ENCODE measurements at regions not wholly inside any gene's neighbourhood (a gene's known extent, or its start where the extent isn't known, plus 50 kb on each side); places are given as distances from the start of the nearest gene placed in this dataset.
A peak's percentile ranks its signal among the peaks of the same experiment; 100 is the strongest.

DNA sequence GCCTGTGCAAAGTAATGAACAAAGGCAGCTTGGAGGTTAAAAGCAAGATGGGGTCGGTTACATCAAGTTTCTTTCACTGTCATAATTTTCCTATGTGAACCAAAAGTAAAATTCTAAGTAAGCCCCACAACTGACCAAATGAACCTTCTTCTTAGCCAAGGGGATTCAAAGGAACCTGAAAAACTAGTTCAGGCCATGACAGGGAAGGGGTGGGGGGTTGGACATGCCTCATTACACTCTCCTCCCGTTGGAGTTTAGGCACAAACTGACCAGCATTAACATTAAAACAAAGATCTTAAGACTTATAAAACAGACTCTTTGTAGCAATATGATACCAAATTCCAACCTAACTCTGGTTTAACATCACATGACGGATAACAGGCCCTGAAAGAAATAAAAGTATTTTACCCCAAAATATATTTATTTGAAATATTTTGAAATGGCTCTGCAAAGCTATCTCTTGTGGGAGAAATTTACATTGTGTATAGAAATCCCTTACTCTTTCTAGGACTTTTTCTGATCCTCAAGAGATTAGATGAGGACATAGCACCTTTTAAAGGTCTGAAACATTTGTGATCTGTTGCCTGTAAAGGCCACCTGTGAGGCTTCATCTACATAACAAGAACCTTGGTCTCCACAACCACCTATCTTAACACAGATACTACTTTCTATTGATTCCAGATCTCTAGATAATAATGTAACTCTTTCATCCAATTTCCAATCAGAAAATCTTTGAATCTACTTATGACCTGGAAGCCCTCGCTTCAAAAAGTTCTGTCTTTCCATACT lies 1829.0 kb upstream of the MIR17HG start:
- H3K36me3 Mint-ChIP-seq: peaks cover 14% of the 10 kb centered on the region

DNA sequence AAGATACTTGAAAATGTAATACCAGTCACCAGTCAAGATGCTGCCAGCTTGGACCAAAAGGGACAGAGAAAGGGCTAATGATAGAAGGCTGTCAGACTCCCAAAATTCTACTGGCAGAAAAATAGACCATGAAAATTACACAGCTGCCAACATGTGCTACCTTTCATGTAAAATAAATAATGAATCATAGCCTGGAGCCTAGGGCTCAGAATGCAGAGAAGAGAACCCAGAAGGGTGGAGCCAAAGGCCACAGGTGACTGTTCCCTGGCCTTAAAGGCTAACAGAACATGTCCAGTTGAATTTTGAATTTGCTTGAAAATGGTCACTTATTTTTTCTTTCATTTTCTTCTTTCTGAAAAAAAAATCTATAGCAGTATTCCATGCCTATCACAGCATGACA lies 1827.0 kb upstream of the MIR17HG start:
- peaks cover 18% of the 10 kb centered on the region for H3K9me3 Mint-ChIP-seq
- H3K27ac Mint-ChIP-seq: no peak overlapping the region
- peaks cover 42% of the 10 kb centered on the region for H3K4me1 Mint-ChIP-seq
- H3K36me3 Mint-ChIP-seq: peaks cover 14% of the 10 kb centered on the region
- ATAC-seq: no peak
- CTCF ChIA-PET: no interaction called here
- POLR2A ChIA-PET: no interaction called here
- no peak for DNase-seq (ENCODE audit: low spot score)
- no peak overlapping the region for H3K4me3 Mint-ChIP-seq
- H3K27me3 Mint-ChIP-seq (ENCODE audit: low read depth): no peaks in the 10 kb centered on the region
- TF ChIP-seq JUN (CRISPR knock-in tag; IDR thresholded peaks at IDR 0.05): no peak
- TF ChIP-seq, protein P1, sequence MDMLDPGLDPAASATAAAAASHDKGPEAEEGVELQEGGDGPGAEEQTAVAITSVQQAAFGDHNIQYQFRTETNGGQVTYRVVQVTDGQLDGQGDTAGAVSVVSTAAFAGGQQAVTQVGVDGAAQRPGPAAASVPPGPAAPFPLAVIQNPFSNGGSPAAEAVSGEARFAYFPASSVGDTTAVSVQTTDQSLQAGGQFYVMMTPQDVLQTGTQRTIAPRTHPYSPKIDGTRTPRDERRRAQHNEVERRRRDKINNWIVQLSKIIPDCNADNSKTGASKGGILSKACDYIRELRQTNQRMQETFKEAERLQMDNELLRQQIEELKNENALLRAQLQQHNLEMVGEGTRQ (CRISPR knock-in tag; IDR thresholded peaks at IDR 0.05): no peak
- TF ChIP-seq TEAD1 (CRISPR knock-in tag; IDR thresholded peaks at IDR 0.05): no peak
- TF ChIP-seq RELA (CRISPR knock-in tag; IDR thresholded peaks at IDR 0.05; ENCODE audit: borderline replicate concordance): no peak
- no peak for TF ChIP-seq ZNF138 (CRISPR knock-in tag; conservative IDR thresholded peaks at IDR 0.05)
- TF ChIP-seq, protein P2, sequence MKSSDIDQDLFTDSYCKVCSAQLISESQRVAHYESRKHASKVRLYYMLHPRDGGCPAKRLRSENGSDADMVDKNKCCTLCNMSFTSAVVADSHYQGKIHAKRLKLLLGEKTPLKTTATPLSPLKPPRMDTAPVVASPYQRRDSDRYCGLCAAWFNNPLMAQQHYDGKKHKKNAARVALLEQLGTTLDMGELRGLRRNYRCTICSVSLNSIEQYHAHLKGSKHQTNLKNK (CRISPR knock-in tag; IDR thresholded peaks at IDR 0.05): no peak
- TF ChIP-seq GRHL2 (CRISPR knock-in tag; IDR thresholded peaks at IDR 0.05; ENCODE audit: insufficient replicate concordance, severe bottlenecking): no peak
- TF ChIP-seq, protein P3, sequence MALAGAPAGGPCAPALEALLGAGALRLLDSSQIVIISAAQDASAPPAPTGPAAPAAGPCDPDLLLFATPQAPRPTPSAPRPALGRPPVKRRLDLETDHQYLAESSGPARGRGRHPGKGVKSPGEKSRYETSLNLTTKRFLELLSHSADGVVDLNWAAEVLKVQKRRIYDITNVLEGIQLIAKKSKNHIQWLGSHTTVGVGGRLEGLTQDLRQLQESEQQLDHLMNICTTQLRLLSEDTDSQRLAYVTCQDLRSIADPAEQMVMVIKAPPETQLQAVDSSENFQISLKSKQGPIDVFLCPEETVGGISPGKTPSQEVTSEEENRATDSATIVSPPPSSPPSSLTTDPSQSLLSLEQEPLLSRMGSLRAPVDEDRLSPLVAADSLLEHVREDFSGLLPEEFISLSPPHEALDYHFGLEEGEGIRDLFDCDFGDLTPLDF (CRISPR knock-in tag; IDR thresholded peaks at IDR 0.05): no peak
- no peak for TF ChIP-seq ESRRA (CRISPR knock-in tag; IDR thresholded peaks at IDR 0.05; ENCODE audit: borderline replicate concordance)
- no peak for TF ChIP-seq ATF1 (CRISPR knock-in tag; IDR thresholded peaks at IDR 0.05)

More for the DNA sequence above, 1829.0 kb upstream of the MIR17HG start:
- H3K4me1 Mint-ChIP-seq: peaks cover 61% of the 10 kb centered on the region
- ChIA-PET POLR2A (no interaction called here), CTCF (no interaction called here)
- peaks cover 14% of the 10 kb centered on the region for H3K9me3 Mint-ChIP-seq
- peak overlapping the region; percentile 61 for H3K27ac Mint-ChIP-seq
- H3K27me3 Mint-ChIP-seq (ENCODE audit: low read depth): no peaks in the 10 kb centered on the region
- peak; percentile 66 for ATAC-seq
- no peak for DNase-seq (ENCODE audit: low spot score)
- H3K4me3 Mint-ChIP-seq: no peak overlapping the region; the same call in 1 of the 2 replicates
- TF ChIP-seq, protein P4, sequence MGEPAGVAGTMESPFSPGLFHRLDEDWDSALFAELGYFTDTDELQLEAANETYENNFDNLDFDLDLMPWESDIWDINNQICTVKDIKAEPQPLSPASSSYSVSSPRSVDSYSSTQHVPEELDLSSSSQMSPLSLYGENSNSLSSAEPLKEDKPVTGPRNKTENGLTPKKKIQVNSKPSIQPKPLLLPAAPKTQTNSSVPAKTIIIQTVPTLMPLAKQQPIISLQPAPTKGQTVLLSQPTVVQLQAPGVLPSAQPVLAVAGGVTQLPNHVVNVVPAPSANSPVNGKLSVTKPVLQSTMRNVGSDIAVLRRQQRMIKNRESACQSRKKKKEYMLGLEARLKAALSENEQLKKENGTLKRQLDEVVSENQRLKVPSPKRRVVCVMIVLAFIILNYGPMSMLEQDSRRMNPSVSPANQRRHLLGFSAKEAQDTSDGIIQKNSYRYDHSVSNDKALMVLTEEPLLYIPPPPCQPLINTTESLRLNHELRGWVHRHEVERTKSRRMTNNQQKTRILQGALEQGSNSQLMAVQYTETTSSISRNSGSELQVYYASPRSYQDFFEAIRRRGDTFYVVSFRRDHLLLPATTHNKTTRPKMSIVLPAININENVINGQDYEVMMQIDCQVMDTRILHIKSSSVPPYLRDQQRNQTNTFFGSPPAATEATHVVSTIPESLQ (CRISPR knock-in tag; IDR thresholded peaks at IDR 0.05): no peak
- TF ChIP-seq TCF7 (CRISPR knock-in tag; IDR thresholded peaks at IDR 0.05; ENCODE audit: low read depth) (no peak), ZNF317 (CRISPR knock-in tag; IDR thresholded peaks at IDR 0.05; ENCODE audit: borderline replicate concordance, low read depth) (no peak)
- TF ChIP-seq, protein P5, sequence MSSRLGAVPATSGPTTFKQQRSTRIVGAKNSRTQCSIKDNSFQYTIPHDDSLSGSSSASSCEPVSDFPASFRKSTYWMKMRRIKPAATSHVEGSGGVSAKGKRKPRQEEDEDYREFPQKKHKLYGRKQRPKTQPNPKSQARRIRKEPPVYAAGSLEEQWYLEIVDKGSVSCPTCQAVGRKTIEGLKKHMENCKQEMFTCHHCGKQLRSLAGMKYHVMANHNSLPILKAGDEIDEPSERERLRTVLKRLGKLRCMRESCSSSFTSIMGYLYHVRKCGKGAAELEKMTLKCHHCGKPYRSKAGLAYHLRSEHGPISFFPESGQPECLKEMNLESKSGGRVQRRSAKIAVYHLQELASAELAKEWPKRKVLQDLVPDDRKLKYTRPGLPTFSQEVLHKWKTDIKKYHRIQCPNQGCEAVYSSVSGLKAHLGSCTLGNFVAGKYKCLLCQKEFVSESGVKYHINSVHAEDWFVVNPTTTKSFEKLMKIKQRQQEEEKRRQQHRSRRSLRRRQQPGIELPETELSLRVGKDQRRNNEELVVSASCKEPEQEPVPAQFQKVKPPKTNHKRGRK (CRISPR knock-in tag; IDR thresholded peaks at IDR 0.05; ENCODE audit: borderline replicate concordance): no peak
- TF ChIP-seq, protein P6, sequence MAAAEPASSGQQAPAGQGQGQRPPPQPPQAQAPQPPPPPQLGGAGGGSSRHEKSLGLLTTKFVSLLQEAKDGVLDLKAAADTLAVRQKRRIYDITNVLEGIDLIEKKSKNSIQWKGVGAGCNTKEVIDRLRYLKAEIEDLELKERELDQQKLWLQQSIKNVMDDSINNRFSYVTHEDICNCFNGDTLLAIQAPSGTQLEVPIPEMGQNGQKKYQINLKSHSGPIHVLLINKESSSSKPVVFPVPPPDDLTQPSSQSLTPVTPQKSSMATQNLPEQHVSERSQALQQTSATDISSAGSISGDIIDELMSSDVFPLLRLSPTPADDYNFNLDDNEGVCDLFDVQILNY (CRISPR knock-in tag; IDR thresholded peaks at IDR 0.05): no peak
- TF ChIP-seq, protein P7, sequence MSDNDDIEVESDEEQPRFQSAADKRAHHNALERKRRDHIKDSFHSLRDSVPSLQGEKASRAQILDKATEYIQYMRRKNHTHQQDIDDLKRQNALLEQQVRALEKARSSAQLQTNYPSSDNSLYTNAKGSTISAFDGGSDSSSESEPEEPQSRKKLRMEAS (CRISPR knock-in tag; IDR thresholded peaks at IDR 0.05): no peak
- TF ChIP-seq, protein P8, sequence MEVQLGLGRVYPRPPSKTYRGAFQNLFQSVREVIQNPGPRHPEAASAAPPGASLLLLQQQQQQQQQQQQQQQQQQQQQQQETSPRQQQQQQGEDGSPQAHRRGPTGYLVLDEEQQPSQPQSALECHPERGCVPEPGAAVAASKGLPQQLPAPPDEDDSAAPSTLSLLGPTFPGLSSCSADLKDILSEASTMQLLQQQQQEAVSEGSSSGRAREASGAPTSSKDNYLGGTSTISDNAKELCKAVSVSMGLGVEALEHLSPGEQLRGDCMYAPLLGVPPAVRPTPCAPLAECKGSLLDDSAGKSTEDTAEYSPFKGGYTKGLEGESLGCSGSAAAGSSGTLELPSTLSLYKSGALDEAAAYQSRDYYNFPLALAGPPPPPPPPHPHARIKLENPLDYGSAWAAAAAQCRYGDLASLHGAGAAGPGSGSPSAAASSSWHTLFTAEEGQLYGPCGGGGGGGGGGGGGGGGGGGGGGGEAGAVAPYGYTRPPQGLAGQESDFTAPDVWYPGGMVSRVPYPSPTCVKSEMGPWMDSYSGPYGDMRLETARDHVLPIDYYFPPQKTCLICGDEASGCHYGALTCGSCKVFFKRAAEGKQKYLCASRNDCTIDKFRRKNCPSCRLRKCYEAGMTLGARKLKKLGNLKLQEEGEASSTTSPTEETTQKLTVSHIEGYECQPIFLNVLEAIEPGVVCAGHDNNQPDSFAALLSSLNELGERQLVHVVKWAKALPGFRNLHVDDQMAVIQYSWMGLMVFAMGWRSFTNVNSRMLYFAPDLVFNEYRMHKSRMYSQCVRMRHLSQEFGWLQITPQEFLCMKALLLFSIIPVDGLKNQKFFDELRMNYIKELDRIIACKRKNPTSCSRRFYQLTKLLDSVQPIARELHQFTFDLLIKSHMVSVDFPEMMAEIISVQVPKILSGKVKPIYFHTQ (CRISPR knock-in tag; IDR thresholded peaks at IDR 0.05): no peak
